ENCODE measurements at regions not wholly inside any gene's neighbourhood (a gene's known extent, or its start where the extent isn't known, plus 50 kb on each side); places are given as distances from the start of the nearest gene placed in this dataset.
A peak's percentile ranks its signal among the peaks of the same experiment; 100 is the strongest.

DNA sequence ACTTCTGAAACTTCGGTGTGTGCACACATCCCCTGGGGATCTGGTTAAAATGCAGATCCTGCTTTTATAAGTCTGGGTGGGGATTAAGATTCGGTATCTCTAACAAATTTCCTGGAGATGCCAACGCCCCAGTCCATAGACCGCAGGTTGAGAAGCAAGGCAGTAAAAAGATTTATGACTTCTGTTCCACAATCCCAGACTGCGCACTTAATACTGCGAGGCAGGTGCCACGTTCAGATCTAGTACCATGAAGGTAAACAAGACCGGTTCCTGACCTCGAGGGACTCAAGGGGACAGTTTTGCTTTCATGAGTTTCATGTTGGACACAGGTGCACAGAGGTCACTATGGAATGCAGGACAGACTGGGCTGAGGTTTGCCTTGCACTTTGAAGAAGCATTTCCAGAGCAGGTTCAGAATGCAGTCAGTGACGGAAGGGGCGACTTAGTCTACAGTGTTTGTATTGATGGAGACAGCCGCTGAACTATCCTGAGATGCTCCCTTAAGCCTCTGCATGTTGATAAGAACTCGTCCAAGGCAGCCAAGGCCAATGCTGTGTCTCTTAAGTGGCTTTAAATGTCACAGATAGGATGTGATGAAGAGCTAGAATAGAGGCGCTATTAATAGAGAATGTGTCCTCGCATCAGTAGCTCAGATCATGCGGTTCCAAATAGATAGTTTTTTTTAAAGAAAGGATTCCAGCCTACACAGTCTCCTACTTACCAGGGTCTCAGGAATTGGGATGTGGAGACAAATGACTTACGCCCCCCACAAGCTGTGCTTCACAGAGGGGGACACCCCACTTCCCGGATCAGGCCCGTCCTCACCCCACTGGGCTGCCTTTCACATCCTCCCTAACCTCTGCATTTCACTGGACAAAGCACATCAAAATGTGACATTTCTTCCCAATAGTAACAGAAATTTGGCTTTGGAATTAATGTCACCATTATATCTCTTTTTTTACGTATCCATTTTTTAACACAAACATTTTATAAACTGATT, 97.1 kb upstream of the IRS2 start:
- no peak for DNase-seq
- ATAC-seq: no peak

DNA sequence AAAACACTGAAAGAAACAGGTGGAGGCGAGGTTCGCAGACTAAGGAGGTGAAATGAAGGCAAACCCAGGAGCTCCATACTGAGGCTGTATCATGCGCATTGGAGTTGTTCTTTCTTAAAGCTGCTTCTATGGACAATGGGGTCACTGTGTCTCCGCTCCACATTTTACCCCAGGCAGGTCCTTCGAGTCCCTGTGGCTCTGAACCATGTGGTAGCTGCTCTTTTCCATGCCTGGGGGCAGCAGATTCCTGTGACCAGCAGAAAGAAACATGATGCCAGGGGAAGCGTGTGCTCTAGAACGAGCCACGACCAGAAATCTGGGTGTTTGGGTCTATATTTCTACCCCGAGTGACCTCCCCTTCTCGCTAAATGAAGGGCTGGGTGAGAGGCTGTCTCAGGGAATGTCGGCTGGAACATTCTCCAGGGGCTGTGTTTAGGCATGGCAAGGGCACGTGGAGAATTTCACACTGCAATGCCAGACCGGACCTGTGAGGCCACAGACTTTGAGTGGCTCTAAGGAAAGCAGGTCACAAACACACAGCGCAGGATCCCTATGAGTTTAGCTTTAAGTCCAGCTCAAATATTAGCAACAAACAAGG, 95.7 kb upstream of the IRS2 start:
- DNase-seq: no peak
- no peak for ATAC-seq

DNA sequence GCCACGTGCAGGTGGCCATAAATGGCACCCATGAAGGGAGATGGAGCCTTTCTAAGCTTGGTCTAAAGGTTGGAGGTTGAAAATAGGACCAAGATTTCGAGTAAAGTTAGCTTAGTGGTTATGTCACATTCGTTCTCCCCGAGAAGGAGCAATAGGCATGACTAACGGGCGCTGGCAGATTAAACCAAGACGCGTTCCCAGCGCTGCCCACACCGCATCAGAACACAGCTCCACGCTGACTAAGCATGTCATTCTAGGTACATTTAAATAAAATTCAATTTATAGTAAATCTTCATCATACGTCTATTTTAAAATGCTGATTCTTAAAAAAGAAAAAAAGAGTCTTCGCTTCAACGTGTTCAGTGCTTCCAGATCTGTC, 95.0 kb upstream of the IRS2 start:
- DNase-seq: no peak
- no peak for ATAC-seq

DNA sequence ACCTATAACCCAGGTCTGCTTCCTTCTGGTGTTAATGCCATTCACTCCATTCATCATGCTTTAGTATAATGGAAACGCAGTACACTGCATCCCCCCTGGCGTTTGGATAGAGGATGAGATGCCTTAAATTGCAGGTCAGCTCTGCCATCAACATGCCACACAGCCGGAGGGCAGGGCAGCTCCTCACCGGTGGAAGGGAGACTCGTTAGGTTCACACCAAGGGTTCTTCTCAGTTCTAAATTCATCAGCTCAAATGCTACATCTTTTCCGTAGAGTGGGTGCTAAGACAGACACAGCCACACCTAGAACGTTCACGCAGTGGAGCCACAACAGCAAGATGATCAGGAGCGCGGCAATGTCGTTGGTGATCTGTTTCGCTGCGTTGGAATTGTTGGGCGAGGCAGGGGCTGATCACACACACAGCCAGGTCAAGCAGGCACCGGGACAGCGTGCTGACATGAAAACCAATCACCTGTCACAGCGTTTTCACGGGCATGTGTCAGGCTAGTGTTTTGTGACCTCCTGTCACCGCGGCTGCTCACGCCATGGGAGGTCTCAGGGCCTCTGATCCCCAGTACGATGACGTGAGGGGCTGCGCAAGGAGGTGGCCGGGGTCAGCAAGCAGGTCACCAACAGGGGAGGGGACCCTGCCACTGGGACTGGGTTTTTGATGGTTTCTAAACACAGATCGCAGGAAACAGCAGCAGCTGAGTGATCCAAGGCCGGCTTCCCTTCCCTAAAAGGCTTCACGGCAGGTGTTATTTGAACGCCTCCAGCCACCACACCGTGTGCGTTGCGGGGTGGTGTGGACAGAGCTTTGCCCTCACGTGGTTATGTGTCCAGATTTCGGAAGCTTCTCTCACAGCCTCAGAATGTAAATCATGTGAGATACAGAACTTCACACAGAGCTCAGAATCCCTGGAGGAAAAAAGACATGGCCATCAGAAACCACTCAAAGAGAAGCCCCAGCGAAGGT, 94.3 kb upstream of the IRS2 start:
- DNase-seq (no peak), ATAC-seq (no peak)

DNA sequence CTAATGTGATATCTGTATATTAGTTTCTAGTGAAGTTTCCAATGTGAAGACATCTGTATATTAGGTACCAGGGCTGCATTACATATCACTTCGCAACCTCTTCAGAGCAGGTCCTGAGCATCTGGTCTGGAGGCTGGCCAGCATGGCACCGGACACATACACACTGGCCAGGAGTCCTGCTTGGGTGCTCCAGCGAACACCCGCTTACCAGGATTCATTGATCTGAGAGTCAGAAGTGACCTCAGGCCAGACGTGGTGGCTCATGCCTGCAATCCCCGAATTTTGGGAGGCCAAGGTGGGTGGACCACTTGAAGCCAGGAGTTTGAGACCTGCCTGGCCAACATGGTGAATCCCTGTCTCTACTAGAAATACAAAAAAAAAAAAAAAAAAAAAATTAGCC, 93.0 kb upstream of the IRS2 start:
- DNase-seq (no peak), ATAC-seq (no peak)

DNA sequence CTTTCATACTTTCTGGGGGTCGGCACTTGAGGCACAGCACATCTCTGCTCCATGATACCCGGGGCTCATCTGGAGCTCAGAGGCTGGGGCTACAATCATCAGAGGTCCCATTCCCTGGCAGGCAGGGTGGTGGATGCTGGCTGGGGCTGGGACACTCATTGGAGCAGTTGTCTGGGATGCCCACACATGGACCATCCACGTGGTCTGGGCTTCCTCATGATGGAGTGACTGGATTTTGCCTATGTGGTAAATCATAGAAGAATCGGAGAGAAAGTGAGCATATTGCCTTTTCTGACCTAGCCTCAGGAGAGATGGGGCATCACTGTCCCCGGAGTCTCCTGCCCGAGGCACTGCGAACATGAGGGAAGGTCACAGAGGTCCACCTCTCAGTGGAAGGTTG, 91.4 kb upstream of the IRS2 start:
- ATAC-seq (no peak), DNase-seq (no peak)

DNA sequence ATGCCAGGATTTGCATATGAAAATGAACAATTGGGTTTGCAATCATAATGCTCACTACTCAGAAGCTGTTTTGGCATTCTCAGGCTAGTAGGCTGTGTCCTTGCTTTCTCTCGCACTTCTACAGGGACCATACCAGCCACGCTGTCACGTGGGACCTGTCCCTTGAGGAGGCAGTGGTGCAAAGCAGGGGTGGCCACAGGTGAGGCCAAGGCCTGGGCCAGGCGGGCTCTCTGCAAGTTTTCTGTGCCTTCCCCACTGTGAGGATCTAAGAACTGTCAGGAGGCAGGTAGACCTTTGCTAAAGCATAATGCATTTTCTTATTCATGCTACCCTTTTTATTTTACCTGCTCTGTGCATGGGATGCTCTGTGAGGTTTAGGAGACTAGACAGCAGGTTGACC, 89.4 kb upstream of the IRS2 start:
- ATAC-seq (no peak), DNase-seq (no peak)

DNA sequence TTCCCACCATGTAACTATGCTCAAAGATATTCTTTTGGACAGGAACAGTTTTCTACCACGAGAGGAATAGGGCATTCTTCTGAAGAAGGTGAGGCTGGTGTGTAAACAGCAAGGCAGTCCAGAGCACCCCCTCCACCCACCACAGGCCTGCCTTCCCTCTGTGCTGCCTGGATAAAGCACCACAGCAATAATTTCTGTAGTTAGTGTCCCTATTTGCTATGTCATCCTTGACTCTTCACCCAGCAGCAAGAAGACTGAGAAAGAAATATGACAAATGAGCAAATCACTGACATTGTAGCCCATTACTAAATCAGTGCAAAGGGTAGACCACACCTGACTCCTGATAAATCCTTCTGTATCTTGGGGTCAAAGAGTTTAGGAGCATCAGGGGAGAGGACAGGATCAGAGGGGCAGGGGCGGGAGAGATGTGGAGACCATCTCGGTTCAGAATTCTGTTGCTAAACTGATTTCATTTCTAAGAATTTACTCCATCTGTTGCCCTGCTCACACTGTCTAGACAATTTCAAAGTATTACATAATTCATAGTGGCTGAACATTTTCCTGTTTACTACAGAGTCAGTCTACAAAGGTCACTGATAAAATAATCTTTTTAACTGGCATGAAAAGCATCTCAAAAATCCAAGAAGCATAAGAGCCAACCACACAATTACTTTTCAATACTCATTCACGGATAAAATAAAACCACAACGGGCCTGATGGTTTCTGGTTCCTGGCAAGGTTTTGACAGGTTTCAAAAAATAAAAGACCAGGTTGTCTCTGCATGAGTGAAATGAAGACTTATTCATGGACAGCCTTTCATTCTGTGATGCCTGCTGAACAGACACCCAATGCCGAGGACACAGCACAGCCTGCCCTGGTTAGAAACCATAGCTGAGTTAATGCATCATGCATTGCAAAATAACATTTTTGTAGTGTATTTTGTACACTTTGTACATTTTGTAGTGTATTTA, 88.4 kb upstream of the IRS2 start:
- ATAC-seq: no peak
- no peak for DNase-seq

DNA sequence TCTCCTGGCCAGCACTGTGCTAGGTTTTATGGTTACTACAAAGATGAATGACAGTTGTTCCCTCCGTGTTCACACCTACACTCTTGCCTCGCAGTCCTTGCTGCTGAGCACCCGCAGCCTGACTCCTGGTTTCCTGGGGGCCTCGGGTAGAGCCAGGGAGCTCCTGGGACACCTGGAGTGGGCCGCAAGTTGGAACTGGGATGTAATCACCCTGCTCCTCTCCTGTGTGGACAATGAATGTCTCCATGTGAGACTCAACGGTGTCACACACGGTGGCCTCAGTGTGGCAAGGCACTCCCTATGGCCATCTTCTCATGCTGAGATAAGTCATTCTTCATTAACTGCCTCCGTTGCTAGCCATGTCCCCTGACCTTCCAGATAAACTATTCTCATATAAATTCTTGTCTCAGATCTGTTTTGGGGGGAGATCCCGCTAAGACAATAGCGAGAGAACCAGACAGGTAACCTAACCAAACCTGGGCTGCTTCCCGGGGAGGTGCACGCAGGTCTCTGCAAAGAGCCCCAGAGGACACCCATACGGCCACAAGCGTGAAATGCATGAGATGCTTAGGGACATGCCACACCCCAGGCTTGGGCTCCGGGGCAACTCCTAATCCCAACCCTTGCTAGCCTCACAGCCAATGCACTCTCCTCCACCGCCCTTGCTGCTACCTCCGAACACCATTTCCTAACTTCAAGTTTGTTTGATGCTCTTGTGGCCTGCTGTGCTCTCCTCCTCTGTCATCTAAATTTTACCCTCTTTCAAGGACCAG, 87.2 kb upstream of the IRS2 start:
- peak; percentile 9 for ATAC-seq

DNA sequence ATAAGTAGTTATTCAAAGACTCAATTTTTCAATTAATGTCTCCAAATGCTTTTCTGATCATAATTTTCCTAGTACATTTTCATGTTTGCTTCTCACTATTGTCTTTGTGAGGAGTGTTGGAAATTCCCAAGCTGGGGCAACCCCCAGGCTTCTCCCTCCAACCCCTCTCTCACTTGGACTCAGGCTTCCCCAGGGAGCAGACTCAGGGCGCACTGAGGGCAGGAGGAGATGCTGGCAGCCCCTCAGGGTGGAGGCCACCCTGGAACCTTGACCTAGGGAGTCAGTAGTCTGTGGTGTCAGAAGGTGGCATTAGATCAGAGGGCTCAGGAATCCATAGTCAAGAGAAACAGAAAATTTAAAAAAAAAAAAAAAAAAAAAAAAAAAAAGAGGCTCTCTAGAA, 86.5 kb upstream of the IRS2 start:
- DNase-seq (no peak), ATAC-seq (no peak)

More for the DNA sequence above, 87.2 kb upstream of the IRS2 start:
- no peak for DNase-seq

DNA sequence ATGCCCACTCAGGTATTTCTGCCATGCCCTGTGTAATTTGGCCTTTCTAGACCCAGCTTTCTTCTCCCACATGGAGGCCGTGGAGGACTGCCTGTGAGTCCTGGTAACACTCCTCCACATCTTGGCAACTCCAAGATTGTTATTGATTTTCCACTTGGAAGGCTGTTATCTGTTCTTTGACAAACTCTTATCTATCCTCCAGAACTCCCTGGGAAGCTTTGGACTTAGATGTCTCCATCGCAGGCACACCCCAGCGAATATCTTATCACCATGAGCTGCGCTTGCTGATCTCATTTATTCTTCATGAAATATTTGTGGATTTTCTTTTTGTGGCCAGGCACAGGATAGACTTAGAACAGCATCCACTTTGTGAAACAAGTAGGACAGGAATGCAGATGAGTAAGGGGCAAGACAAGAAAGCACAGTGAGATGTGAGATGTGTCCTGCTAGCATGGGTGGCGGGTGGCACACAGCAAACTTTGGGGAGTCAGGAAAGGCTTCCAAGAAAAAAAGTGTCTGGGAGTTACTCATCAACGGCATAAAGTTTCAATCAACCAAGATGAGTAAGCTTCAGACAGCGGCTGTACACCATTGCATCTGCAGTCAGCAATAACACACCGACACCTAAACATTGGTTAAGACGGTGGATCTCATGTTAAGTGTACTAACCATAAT, 84.5 kb upstream of the IRS2 start:
- ATAC-seq: no peak
- no peak for DNase-seq

DNA sequence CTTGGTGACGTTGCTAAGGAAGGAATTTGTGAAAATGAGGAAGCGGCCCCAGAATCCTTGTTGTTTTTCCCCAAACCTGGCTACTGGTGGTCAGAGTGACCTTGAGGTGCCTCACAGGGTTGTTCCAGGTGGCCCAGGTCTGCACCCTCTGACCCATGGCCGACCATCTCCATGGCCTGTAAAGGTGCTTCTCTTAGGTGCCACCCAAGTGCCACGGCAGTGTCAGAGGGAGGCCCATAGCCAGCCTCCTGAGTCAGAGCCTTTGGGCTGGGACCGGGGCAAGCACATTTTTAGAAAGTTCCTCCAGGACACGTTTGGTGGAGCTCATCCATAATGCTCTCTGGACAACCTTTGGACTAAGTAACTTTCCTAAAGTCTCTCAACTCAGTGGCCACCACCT, 83.9 kb upstream of the IRS2 start:
- ATAC-seq: no peak
- DNase-seq: no peak

DNA sequence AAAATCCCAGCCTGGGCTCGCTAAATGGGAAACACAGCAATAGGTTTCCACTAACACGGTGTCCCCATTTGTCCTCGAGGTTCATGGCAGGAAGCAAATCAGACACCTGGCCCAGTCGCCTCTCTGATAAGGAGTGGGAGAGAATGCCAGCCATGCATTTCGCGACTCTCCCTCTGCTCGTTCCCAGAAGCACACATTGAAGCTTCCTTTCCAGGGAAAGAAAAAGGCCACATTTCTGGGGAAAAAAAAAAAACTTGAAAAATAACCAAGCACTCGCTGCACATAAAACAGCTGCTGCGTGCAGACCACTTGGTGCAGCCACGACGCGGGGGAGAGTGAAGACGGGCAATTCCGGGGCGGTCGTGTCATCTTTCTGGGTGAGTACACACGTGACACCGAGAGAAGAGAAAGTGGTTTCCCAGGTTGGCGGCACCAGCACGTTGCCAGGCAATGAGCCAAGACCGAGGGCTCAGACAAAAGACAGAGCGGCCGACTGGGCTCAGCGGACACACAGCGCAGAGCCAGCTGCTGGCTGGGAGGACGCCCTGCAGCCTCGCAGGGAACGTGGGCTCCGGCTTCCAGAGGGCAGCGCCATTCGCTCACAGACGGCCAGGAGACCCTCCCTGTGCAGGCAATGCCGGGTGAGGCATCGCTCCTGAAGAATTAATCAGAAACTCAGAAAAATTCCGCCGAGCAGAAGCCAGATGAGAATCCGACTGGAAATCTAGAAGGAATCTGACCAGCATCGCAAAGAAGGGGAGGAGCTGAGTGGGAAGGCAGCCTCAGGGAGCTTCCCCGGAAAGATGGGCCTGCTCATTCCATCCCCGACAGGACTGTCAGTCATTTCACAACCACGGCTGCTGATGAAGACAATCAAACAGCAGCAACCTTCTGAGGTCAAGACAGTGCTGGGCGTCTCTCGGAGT, 83.2 kb upstream of the IRS2 start:
- peak; percentile 61 for ATAC-seq
- peak; percentile 14 for DNase-seq

DNA sequence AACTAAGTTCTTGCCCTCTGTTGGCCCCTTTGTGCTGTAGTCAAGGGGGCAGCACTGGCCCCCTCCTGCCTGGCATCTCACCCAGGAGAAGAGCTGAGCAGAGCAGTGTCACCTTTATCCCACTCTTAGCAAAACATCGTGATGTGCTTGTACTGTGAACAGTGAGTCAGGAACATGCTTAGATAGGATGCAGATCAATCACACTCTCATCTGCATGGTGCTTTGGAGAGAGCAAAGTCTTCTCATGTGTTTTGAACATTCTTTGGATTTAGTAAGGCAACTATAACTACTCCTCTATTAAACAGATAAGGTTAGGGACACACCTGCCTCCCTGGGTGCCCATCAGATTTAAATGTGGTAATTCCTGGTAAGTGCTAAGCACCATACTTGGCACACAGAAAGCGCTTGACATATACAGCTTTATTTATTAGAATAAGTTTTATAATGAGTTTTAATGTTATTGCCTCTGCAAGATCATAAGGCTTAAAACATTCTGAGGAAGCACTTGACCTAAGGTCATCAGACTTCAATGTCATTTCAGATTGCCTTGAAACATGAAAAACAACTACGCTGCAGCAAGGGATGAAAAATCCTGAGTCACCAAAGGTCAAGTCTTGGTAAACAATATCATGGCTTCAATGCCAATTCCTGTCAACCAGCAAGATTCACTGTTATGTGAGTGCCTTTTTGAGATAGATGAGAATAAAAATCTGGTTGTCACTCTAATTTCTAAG, 82.4 kb upstream of the IRS2 start:
- DNase-seq (no peak), ATAC-seq (no peak)

DNA sequence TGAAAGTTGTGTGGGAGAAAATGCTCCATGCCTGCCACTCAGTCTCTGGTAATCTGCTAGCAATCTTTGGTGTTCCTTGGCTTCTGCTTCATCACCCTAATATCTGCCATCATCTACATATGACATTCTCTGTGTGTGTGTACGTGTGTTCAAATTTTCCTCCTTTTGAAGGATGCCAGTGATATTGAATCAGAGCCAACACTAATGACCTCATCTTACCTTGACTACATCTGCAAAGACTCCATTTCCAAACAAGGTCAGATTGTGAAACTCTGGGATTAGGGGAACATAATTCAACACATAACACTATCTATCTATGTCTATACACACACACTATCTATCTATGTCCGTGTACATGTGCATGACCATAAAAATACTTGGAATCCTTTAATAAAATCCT, 81.4 kb upstream of the IRS2 start:
- DNase-seq: no peak

DNA sequence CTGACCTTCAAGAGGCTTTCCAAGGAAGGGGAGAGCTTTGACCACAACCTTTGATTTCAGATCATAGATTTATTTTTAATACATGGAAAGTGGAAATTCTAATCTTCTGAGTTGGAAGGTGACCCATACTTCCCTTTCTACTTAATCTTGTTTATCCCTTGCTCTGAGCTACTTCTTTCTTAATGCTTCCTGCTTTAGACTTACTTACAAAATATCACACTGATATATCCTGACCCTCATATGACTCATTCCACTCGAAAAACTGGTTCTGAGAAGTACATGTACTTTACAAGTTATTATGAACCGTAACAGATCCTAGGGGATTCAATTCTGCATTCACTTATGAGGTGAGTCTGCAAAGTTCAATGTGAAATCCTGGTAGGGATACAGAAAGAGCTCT, 76.2 kb upstream of the IRS2 start:
- no peak for DNase-seq
- no peak for ATAC-seq

More for the DNA sequence above, 81.4 kb upstream of the IRS2 start:
- no peak for ATAC-seq

DNA sequence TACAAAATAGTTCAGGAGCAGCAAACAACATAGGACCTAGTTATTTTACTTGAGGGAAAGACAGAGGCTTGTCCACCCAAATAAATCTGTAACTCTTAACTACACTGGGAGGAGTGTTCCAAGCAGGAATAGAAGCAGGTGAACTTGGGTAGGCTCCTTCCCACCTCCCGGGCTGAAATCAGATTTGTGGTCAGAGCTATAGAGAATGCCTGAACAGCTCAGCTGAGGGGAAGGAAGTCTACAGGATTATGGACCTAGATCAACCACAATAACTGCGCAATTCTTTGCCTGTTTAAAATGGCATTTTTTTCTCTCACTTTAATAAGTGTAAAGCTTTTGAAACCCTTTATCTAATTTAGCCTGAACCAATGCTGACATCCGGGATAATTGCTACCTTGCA, 73.5 kb upstream of the IRS2 start:
- DNase-seq: no peak
- ATAC-seq: no peak

DNA sequence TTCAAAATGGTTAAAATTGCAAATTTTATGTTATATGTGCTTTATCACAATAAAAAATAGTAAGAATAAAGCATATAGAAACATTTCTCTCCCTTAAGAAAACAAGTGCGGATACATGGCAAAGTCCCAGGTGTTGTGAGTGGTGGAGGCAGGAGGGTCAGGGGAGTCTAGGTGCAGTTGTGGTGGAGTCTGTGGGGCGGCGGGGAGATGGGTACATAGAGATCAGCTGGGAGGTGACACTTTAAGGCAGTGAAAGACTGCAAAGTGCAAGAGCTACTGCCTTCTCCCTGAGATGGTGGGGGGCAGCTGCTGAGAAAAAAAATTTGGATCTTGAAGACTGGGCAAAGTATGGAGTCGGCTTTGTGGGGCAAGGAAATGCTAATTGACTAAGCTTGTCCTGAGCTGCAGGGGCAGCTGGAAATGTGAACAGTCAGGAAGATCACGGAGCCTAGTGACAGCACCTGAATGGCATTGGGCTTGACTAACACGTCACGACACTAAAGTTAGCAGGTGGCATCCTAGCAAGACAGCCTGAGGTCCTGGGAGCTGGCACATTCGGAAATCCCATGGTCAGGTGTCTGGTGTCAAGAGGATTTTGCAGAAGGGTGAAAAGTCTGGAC, 72.9 kb upstream of the IRS2 start:
- ATAC-seq: no peak
- DNase-seq: no peak

All from stimulated activated naive CD8-positive, alpha-beta T cell treated with anti-CD3 and anti-CD28 coated beads, Interleukin-15, Interleukin-2, amounts not matched to agents 100 U/mL and 50 U/mL, for 24 hours (primary cell).